ENCODE measurements at regions not wholly inside any gene's neighbourhood (a gene's known extent, or its start where the extent isn't known, plus 50 kb on each side); places are given as distances from the start of the nearest gene placed in this dataset.
"Not testable (repeated sequence)": the region's sequence is repeated elsewhere in the genome, so short reads cannot be mapped to it uniquely, and the experiment has no call there.

- not testable (repeated sequence) for TF ChIP-seq CTCF, POLR2A (IDR thresholded peaks at IDR 0.05)
These were observed 169.5 kb downstream of the NPIPB11 start for GRCh38 chr16:29237023-29237422.
